ENCODE measurements at regions not wholly inside any gene's neighbourhood (a gene's known extent, or its start where the extent isn't known, plus 50 kb on each side); places are given as distances from the start of the nearest gene placed in this dataset.

- no peak for TF ChIP-seq CTCF (IDR thresholded peaks at IDR 0.05)
- TF ChIP-seq POLR2A (IDR thresholded peaks at IDR 0.05): no peak
Observed at GRCh38 chr2:117553448-117553847, 261.0 kb upstream of the DDX18 start.

Measured in lower leg skin (tissue), 3 donors.